Midbrain (tissue), 1 donor: ENCODE measurements at regions not wholly inside any gene's neighbourhood (a gene's known extent, or its start where the extent isn't known, plus 50 kb on each side); places are given as distances from the start of the nearest gene placed in this dataset.
"Not testable (repeated sequence)": the region's sequence is repeated elsewhere in the genome, so short reads cannot be mapped to it uniquely, and the experiment has no call there.

ENCODE experiments used
- DNase-seq: peaks from one replicate; lab custom pipeline; 2025; lab: John Stamatoyannopoulos, UW

- no peak for DNase-seq
Measured at GRCh38 chr6:112934433-112935327, 587.5 kb downstream of the RFPL4B start.

- no peak for DNase-seq
Measured at GRCh38 chr6:112935402-112936078, 588.4 kb downstream of the RFPL4B start.

GRCh38 chr6:112936079-112936472, 588.9 kb downstream of the RFPL4B start:
- DNase-seq: no peak

- no peak for DNase-seq
Measured at GRCh38 chr6:112936504-112936903, 589.4 kb downstream of the RFPL4B start.

GRCh38 chr6:112937690-112938089, 590.6 kb downstream of the RFPL4B start:
- not testable (repeated sequence) for DNase-seq

GRCh38 chr6:112938650-112939049, 591.5 kb downstream of the RFPL4B start:
- no peak for DNase-seq

GRCh38 chr6:112939563-112939962, 592.4 kb downstream of the RFPL4B start:
- no peak for DNase-seq

- DNase-seq: no peak
Measured at GRCh38 chr6:112941613-112942012, 594.5 kb downstream of the RFPL4B start.

GRCh38 chr6:112946051-112946450, 598.9 kb downstream of the RFPL4B start:
- no peak for DNase-seq

- DNase-seq: no peak
Measured at GRCh38 chr6:112947507-112947906, 600.4 kb downstream of the RFPL4B start.

- DNase-seq: no peak
Measured at GRCh38 chr6:112951829-112952228, 604.7 kb downstream of the RFPL4B start.

GRCh38 chr6:112955743-112956142, 608.6 kb downstream of the RFPL4B start:
- not testable (repeated sequence) for DNase-seq

- DNase-seq: no peak
Measured at GRCh38 chr6:112956696-112957535, 609.8 kb downstream of the RFPL4B start.

GRCh38 chr6:112957536-112957916, 610.4 kb downstream of the RFPL4B start:
- no peak for DNase-seq

GRCh38 chr6:112960130-112960529, 613.0 kb downstream of the RFPL4B start:
- not testable (repeated sequence) for DNase-seq

- no peak for DNase-seq
Measured at GRCh38 chr6:112967974-112968373, 620.8 kb downstream of the RFPL4B start.

GRCh38 chr6:112971651-112972050, 624.5 kb downstream of the RFPL4B start:
- no peak for DNase-seq

- not testable (repeated sequence) for DNase-seq
Measured at GRCh38 chr6:112974931-112975330, 627.8 kb downstream of the RFPL4B start.

- not testable (repeated sequence) for DNase-seq
Measured at GRCh38 chr6:112976579-112976978, 629.4 kb downstream of the RFPL4B start.

- DNase-seq: no peak
Measured at GRCh38 chr6:112979830-112980229, 632.7 kb downstream of the RFPL4B start.

- DNase-seq: no peak
Measured at GRCh38 chr6:112980676-112981075, 633.5 kb downstream of the RFPL4B start.

- DNase-seq: no peak
Measured at GRCh38 chr6:112983713-112984261, 636.7 kb downstream of the RFPL4B start.
